ENCODE measurements at regions not wholly inside any gene's neighbourhood (a gene's known extent, or its start where the extent isn't known, plus 50 kb on each side); places are given as distances from the start of the nearest gene placed in this dataset.

GRCh38 chr5:38165435-38165834 lies 92.9 kb upstream of the EGFLAM start:
- DNase-seq, result no peak
- no peaks in the 10 kb centered on the region for H3K27me3 ChIP-seq
- 93 to 96% methylated on average over 12 of the region's 12 CpGs for WGBS, 2 donors
- no peaks in the 10 kb centered on the region for H3K4me1 ChIP-seq
- intact Hi-C loops (cut with DNase I), result no loop called here
- no peaks in the 10 kb centered on the region for H3K9me3 ChIP-seq
- no peaks in the 10 kb centered on the region for H3K36me3 ChIP-seq
- no peak overlapping the region for H3K4me3 ChIP-seq (replicated peaks in 1 of 3)
- TF ChIP-seq POLR2A (IDR thresholded peaks at IDR 0.05) (no peak), CTCF (IDR thresholded peaks at IDR 0.05) (no peak)
- no peak overlapping the region for H3K27ac ChIP-seq

GRCh38 chr5:38164776-38165399 lies 93.5 kb upstream of the EGFLAM start:
- no peak for DNase-seq

GRCh38 chr5:38163636-38164237 lies 94.6 kb upstream of the EGFLAM start:
- Histone ChIP-seq H3K36me3 (no peaks in the 10 kb centered on the region), H3K4me1 (no peaks in the 10 kb centered on the region), H3K27me3 (no peaks in the 10 kb centered on the region), H3K9me3 (no peaks in the 10 kb centered on the region), H3K4me3 (replicated peaks in 1 of 3) (no peak overlapping the region), H3K27ac (no peak overlapping the region)
- no peak for TF ChIP-seq CTCF (IDR thresholded peaks at IDR 0.05)
- no peak for TF ChIP-seq POLR2A (IDR thresholded peaks at IDR 0.05)
- intact Hi-C loops (cut with DNase I), result no loop called here
- DNase-seq, result no peak
- 61 to 65% methylated on average over 4 of the region's 4 CpGs for WGBS, 2 donors

More at GRCh38 chr5:38164776-38165399, 93.5 kb upstream of the EGFLAM start:
- Histone ChIP-seq H3K4me3 (replicated peaks in 1 of 3) (no peak overlapping the region), H3K9me3 (no peaks in the 10 kb centered on the region), H3K27me3 (no peaks in the 10 kb centered on the region), H3K36me3 (no peaks in the 10 kb centered on the region), H3K27ac (no peak overlapping the region), H3K4me1 (no peaks in the 10 kb centered on the region)
- WGBS, 2 donors, result 50 to 52% methylated on average over 4 of the region's 4 CpGs
- intact Hi-C loops (cut with DNase I), result no loop called here
- TF ChIP-seq CTCF (IDR thresholded peaks at IDR 0.05) (no peak), POLR2A (IDR thresholded peaks at IDR 0.05) (no peak)

- H3K27ac ChIP-seq, result no peak overlapping the region
- H3K9me3 ChIP-seq, result no peaks in the 10 kb centered on the region
- intact Hi-C loops (cut with DNase I), result no loop called here
- no peak for DNase-seq
- no peaks in the 10 kb centered on the region for H3K27me3 ChIP-seq
- H3K4me1 ChIP-seq, result no peaks in the 10 kb centered on the region
- TF ChIP-seq POLR2A (IDR thresholded peaks at IDR 0.05) (no peak), CTCF (IDR thresholded peaks at IDR 0.05) (no peak)
- no peak overlapping the region for H3K4me3 ChIP-seq (replicated peaks in 1 of 3)
- WGBS, 2 donors, result 90 to 93% methylated on average over 4 of the region's 4 CpGs
- no peaks in the 10 kb centered on the region for H3K36me3 ChIP-seq
Measured at GRCh38 chr5:38162625-38163024, 95.7 kb upstream of the EGFLAM start.

GRCh38 chr5:38157024-38157423 lies 101.3 kb upstream of the EGFLAM start:
- Histone ChIP-seq H3K36me3 (no peaks in the 10 kb centered on the region), H3K4me1 (no peaks in the 10 kb centered on the region), H3K4me3 (replicated peaks in 1 of 3) (no peak overlapping the region), H3K9me3 (no peaks in the 10 kb centered on the region), H3K27ac (no peak overlapping the region), H3K27me3 (no peaks in the 10 kb centered on the region)
- 34 to 55% methylated on average over 2 of the region's 2 CpGs for WGBS, 2 donors
- intact Hi-C loops (cut with DNase I), result no loop called here
- TF ChIP-seq POLR2A (IDR thresholded peaks at IDR 0.05), result no peak
- no peak for TF ChIP-seq CTCF (IDR thresholded peaks at IDR 0.05)
- no peak for DNase-seq

All from thyroid gland (tissue), 4 donors.